ENCODE measurements at regions not wholly inside any gene's neighbourhood (a gene's known extent, or its start where the extent isn't known, plus 50 kb on each side); places are given as distances from the start of the nearest gene placed in this dataset.

GRCh38 chr12:89939522-89940215 lies 231.0 kb upstream of the ATP2B1 start:
- Histone ChIP-seq H3K36me3 (no peaks in the 10 kb centered on the region), H3K27ac (no peak overlapping the region), H3K4me1 (ENCODE audit: control insufficient read depth in 1 of 2, low read depth in 2 of 2) (peaks cover 0 to 5% of the 10 kb centered on the region in 2 donors), H3K27me3 (replicated peaks; ENCODE audit: insufficient read depth) (no peaks in the 10 kb centered on the region), H3K4me3 (no peak overlapping the region), H3K9me3 (no peaks in the 10 kb centered on the region)
- ATAC-seq (ENCODE audit: insufficient number of reproducible peaks, low FRiP score, low read depth) (no peak), DNase-seq (ENCODE audit: low spot score) (no peak)
- no peak for TF ChIP-seq CTCF (IDR thresholded peaks at IDR 0.05)

DNA sequence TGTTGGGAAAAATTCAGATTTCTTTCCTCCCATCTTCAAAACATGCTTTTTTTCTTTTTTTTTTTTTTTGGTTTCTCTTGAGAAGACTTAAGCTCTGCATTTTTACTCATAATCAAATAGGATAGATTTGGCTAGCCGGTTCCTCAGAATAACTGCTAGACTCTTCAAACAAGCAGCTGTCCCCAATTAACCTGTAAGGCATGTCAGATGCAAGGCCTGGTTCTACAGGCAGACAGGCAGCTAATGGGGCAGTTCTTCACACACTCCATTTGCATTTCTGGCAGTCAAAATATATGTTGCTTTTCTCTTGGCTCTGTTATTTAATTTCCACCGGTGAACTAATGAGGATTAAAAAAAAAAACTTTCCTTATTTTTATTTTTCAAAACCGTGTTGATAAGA lies 228.0 kb upstream of the ATP2B1 start:
- no peak for TF ChIP-seq CTCF (IDR thresholded peaks at IDR 0.05)
- H3K27me3 ChIP-seq (replicated peaks; ENCODE audit: insufficient read depth), result no peaks in the 10 kb centered on the region
- no peaks in the 10 kb centered on the region for H3K36me3 ChIP-seq
- no peak for ATAC-seq (ENCODE audit: insufficient number of reproducible peaks, low FRiP score, low read depth)
- peaks cover 0 to 5% of the 10 kb centered on the region in 2 donors for H3K4me1 ChIP-seq (ENCODE audit: control insufficient read depth in 1 of 2, low read depth in 2 of 2)
- H3K27ac ChIP-seq, result no peak overlapping the region
- no peaks in the 10 kb centered on the region for H3K9me3 ChIP-seq
- no peak overlapping the region for H3K4me3 ChIP-seq
- DNase-seq (ENCODE audit: low spot score), result no peak

- ATAC-seq (ENCODE audit: insufficient number of reproducible peaks, low FRiP score, low read depth) (no peak), DNase-seq (ENCODE audit: low spot score) (no peak)
- no peak for TF ChIP-seq CTCF (IDR thresholded peaks at IDR 0.05)
- Histone ChIP-seq H3K9me3 (no peaks in the 10 kb centered on the region), H3K4me1 (ENCODE audit: control insufficient read depth in 1 of 2, low read depth in 2 of 2) (peaks cover 0 to 5% of the 10 kb centered on the region in 2 donors), H3K36me3 (no peaks in the 10 kb centered on the region), H3K4me3 (no peak overlapping the region), H3K27me3 (replicated peaks; ENCODE audit: insufficient read depth) (no peaks in the 10 kb centered on the region), H3K27ac (no peak overlapping the region)
Observed at GRCh38 chr12:89935850-89936249, 227.2 kb upstream of the ATP2B1 start.

- no peak for TF ChIP-seq CTCF (IDR thresholded peaks at IDR 0.05)
- Histone ChIP-seq H3K4me1 (ENCODE audit: control insufficient read depth in 1 of 2, low read depth in 2 of 2) (peaks cover 0 to 5% of the 10 kb centered on the region in 2 donors), H3K27me3 (replicated peaks; ENCODE audit: insufficient read depth) (no peaks in the 10 kb centered on the region), H3K27ac (no peak overlapping the region), H3K9me3 (no peaks in the 10 kb centered on the region), H3K36me3 (no peaks in the 10 kb centered on the region), H3K4me3 (no peak overlapping the region)
- DNase-seq (ENCODE audit: low spot score) (no peak), ATAC-seq (ENCODE audit: insufficient number of reproducible peaks, low FRiP score, low read depth) (no peak)
Observed at GRCh38 chr12:89933911-89934310, 225.3 kb upstream of the ATP2B1 start.

GRCh38 chr12:89932954-89933353 lies 224.3 kb upstream of the ATP2B1 start:
- no peaks in the 10 kb centered on the region for H3K27me3 ChIP-seq (replicated peaks; ENCODE audit: insufficient read depth)
- TF ChIP-seq CTCF (IDR thresholded peaks at IDR 0.05), result no peak
- H3K36me3 ChIP-seq, result no peaks in the 10 kb centered on the region
- DNase-seq (ENCODE audit: low spot score) (no peak), ATAC-seq (ENCODE audit: insufficient number of reproducible peaks, low FRiP score, low read depth) (no peak)
- H3K9me3 ChIP-seq, result no peaks in the 10 kb centered on the region
- no peak overlapping the region for H3K4me3 ChIP-seq
- H3K27ac ChIP-seq, result no peak overlapping the region
- H3K4me1 ChIP-seq (ENCODE audit: control insufficient read depth in 1 of 2, low read depth in 2 of 2), result peaks cover 0 to 5% of the 10 kb centered on the region in 2 donors
